ENCODE measurements at regions not wholly inside any gene's neighbourhood (a gene's known extent, or its start where the extent isn't known, plus 50 kb on each side); places are given as distances from the start of the nearest gene placed in this dataset.

DNA sequence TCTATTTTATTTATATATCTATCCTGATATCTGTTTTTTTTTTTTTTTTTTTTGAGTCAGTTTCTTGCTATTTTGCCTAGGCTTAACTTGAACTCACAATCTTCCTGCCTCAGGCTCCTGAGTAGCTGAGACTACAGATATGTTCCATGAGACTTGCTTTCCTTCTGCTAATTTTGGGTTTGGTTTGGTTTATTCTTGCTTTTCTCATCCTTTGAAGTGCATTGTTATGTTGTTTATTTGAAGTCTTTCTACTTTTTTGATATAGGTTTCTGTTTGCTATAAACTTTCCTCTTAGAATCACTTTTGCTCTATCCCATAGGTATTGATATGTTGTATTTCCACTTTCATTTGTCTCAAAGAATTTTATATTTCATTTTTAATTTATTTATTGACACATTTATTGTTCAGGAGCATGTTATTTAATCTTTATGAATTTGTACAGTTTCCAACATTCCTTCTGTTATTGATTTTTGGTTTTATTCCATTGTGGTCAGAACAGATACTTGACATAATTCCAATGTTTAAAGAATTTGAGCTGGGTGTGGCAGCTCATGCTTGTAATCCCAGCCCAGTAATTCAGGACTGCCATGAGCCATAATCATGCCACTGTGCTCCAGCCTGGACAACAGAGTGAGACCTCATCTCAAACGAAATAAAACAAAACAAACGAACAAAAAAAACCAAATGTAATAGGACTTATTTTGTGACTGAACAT, 62.3 kb upstream of the PLSCR4 start:
- DNase-seq (ENCODE audit: low read depth in 2 of 2) = peak in 1 of 2 donors; percentile 50

DNA sequence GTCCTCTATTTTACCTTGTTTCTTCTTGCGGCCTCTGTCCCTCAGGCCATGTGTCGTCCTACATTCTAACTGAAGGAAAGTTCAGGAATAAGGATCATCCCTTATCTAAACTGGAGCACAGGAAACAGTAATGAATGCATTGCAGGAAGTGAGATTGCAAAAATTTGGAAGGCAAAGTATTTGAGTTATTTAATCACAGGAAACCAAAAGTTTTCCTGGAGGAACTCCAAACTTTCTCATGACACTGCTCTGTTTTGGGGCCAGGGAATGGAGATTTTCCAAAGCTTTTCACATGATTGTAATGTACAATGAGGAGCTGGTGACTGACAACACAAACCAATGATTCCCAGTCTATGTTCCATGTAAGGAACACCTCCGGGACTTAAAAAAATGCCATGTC, 57.8 kb upstream of the PLSCR4 start:
- DNase-seq (ENCODE audit: low read depth in 2 of 2) = peak; percentile 96 to 99

DNA sequence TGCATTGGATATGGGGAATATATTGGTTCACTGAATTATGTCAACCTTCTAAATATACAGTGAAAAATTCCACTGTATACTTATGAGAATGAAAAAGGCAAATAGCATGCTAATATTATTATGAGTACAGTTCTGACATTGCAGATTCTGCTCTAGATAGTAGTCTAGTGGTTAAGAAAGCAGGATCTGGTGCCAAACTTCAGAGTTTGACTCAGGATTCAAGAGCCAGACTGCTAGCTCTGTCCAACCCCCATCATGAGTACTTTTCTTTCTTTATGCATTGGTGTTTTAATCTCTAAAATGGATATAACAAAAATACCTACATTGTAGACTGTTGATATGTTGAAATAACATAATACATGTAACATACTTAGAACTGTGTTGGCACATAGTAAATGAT, 57.3 kb upstream of the PLSCR4 start:
- peak; percentile 81 to 86 for DNase-seq (ENCODE audit: low read depth in 2 of 2)

DNA sequence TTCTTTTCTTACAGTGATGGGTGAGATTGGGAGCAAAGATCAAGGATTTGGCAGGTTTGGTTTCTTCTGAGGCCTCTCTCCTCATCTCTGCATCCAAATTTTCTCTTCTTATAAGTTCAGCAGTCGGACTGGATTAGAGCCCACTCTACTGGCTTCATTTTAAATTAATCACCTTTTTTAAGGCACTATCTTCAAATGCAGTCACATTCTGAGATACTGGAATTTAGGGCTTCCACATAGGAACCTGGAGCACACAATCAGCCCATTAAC, 56.5 kb upstream of the PLSCR4 start:
- peak in 1 of 2 donors; percentile 30 for DNase-seq (ENCODE audit: low read depth in 2 of 2)

DNA sequence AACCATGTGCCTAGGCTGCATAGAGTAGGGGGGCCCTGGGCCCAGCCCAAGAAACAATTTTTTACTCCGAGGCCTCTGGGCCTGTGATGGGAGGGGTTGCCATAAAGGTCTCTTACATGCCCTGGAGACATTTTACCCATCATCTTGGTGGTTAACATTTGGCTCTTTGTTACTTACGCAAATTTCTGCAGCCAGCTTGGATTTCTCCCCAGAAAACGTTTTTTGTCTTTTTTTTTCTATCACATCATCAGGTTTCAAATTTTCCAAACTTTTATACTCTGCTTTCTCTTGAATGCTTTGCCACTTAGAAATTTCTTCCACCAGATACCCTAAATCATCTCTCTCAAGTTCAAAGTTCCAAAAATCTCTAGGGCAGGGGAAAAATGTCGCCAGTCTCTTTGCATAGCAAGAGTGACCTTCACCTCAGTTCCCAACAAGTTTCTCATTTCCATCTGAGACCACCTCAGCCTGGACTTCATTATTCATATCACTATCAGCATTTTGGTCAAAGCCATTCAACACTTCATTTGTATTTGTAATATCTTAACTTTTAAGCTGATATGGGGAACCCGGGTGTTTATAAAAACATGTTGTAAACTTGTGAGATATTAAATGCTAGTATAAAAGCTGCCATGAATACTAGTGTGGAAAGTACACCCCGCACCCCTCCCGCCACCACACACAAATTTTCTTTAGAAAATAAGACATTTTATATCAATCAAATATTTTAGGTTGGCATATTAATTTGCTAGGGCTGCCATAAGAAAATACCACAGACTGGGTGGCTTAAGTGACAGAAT, 56.0 kb upstream of the PLSCR4 start:
- DNase-seq (ENCODE audit: low read depth in 2 of 2) = no peak

DNA sequence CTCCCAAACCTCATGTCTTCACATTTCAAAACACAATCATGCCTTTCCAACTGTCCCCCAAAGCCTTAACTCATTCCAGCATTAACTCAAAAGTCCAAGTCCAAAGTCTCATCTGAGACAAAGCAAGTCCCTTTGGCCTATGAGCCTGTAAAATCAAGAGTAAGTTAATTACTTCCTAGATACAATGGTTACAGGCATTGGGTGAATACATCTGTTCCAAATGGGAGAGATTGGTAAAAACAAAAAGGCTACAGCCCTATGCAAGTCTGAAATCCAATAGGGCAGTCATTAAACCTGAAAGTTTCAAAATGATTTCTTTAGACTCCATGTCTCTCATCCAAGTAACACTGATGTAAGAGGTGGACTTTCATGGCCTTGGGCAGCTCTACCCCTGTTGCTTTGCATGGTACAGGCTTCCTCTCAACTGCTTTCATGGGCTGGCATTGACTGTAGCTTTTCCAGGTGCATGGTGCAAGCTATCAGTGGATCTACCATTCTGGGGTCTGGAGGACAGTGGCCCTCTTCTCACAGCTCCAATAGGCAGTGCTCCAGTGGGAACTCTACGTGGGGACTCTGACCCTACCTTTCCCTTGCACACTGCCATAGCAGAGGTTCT, 55.0 kb upstream of the PLSCR4 start:
- no peak for DNase-seq (ENCODE audit: low read depth in 2 of 2)

DNA sequence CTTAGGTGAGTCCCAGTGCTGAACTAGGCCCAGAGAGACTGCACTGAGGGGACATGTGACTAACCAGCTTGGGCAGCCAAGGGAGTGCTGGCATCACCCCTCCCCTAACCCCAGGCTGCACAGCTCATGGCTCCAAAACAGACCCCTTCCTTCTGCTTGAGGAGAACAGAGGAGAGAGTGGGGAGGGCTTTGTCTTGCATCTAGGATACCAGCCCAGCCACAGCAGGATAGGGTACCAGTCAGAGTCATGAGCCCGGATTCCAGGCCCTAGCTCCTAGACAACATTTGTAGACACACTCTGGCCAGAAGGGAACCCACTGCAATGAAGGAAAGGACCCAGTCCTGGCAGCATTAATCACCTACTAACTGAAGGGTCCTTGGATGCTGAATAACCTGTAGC, 49.9 kb upstream of the PLSCR4 start:
- DNase-seq (ENCODE audit: low read depth in 2 of 2) = no peak
